ENCODE measurements at regions not wholly inside any gene's neighbourhood (a gene's known extent, or its start where the extent isn't known, plus 50 kb on each side); places are given as distances from the start of the nearest gene placed in this dataset.
"Not testable (repeated sequence)": the region's sequence is repeated elsewhere in the genome, so short reads cannot be mapped to it uniquely, and the experiment has no call there.

- DNase-seq: no peak
Observed at GRCh38 chr3:139136469-139137202, 91.9 kb upstream of the PRR23C start.

GRCh38 chr3:139140553-139140952 lies 95.9 kb upstream of the PRR23C start:
- no peak for DNase-seq

GRCh38 chr3:139145980-139146379 lies 101.3 kb upstream of the PRR23C start:
- DNase-seq: not testable (repeated sequence)

GRCh38 chr3:139151530-139151929 lies 106.8 kb upstream of the PRR23C start:
- DNase-seq: no peak

- not testable (repeated sequence) for DNase-seq
Observed at GRCh38 chr3:139153434-139153833, 108.7 kb upstream of the PRR23C start.

GRCh38 chr3:139157161-139157932 lies 112.7 kb upstream of the PRR23C start:
- no peak for DNase-seq

GRCh38 chr3:139159356-139159755 lies 114.7 kb upstream of the PRR23C start:
- no peak for DNase-seq

- peak; percentile 48 for DNase-seq
Observed at GRCh38 chr3:139173372-139174108, 128.8 kb upstream of the PRR23C start.

GRCh38 chr3:139180489-139180888 lies 135.8 kb upstream of the PRR23C start:
- DNase-seq: no peak

GRCh38 chr3:139182143-139182542 lies 137.5 kb upstream of the PRR23C start:
- DNase-seq: no peak

GRCh38 chr3:139182598-139182997 lies 137.9 kb upstream of the PRR23C start:
- no peak for DNase-seq

- DNase-seq: no peak
Observed at GRCh38 chr3:139185527-139185926, 140.8 kb upstream of the PRR23C start.

- peak; percentile 33 for DNase-seq
Observed at GRCh38 chr3:139187154-139187553, 142.5 kb upstream of the PRR23C start.

- DNase-seq: peak; percentile 93
Observed at GRCh38 chr3:139187648-139188047, 143.0 kb upstream of the PRR23C start.

GRCh38 chr3:139189943-139190342 lies 145.3 kb upstream of the PRR23C start:
- no peak for DNase-seq

- not testable (repeated sequence) for DNase-seq
Observed at GRCh38 chr3:139194421-139194820, 149.4 kb upstream of the MRPS22 start.

- DNase-seq: not testable (repeated sequence)
Observed at GRCh38 chr3:139196146-139196545, 147.7 kb upstream of the MRPS22 start.

GRCh38 chr3:139197251-139197650 lies 146.6 kb upstream of the MRPS22 start:
- DNase-seq: no peak

- no peak for DNase-seq
Observed at GRCh38 chr3:139198186-139198585, 145.6 kb upstream of the MRPS22 start.

- no peak for DNase-seq
Observed at GRCh38 chr3:139198929-139199328, 144.9 kb upstream of the MRPS22 start.

GRCh38 chr3:139199421-139200010 lies 144.3 kb upstream of the MRPS22 start:
- no peak for DNase-seq

- no peak for DNase-seq
Observed at GRCh38 chr3:139201446-139202225, 142.2 kb upstream of the MRPS22 start.

All from OCI-M1 (cell line).